A549 (cell line): ENCODE measurements at regions not wholly inside any gene's neighbourhood (a gene's known extent, or its start where the extent isn't known, plus 50 kb on each side); places are given as distances from the start of the nearest gene placed in this dataset.

Experiments
- ATAC-seq, 2 experiments: fragments of 200-7000 bp in 1 of 2; fragments of >200 bp in 1 of 2; cut with Nextera tagmentation in 1 of 2; cut with Tn5 transposase in 1 of 2; 3 replicates each; pipeline versions ENCODE4 v1.8.0 to v1.9.1; 2018 to 2020; ENCODE audit warnings: mild to moderate bottlenecking in 1 of 2, moderate library complexity in 1 of 2
- CTCF ChIA-PET: fragments of 300-600 bp; sonication (Branson Sonifier 250); formaldehyde crosslinking; extraction: SDS; loops from one replicate; lab custom pipeline; 2021; ENCODE audit warnings: antibody characterized with exemption, inconsistent platforms; lab: Yijun Ruan, JAX
- POLR2A ChIA-PET: fragments of 350-600 bp; formaldehyde crosslinking; extraction: SDS; loops from one replicate; lab custom pipeline; 2021; ENCODE audit warnings: antibody characterized with exemption, inconsistent platforms; lab: Yijun Ruan, JAX
- DNase-seq, 2 experiments: peaks; one replicate each; pipeline versions ENCODE4 v3.0.0 to v3.0.0-alpha.2; 2011 to 2016; ENCODE audit warnings: low read depth in 1 of 2, low spot score in 1 of 2
- FAIRE-seq: peaks from 2 replicates; lab custom pipeline; 2011; peaks lifted over from hg19 to GRCh38; lab: Jason Lieb, UNC
- H3K27ac ChIP-seq, 2 experiments: fragments of >200 bp; sonication (Bioruptor Twin); formaldehyde crosslinking; 3 replicates each; pipeline ENCODE4 v1.5.1; 2016 to 2017
- H3K4me1 ChIP-seq: fragments of >200 bp; sonication (Bioruptor Twin); formaldehyde crosslinking; 3 replicates; pipeline ENCODE4 v1.6.1; 2016
- H3K4me2 ChIP-seq: fragments of >200 bp; sonication (Bioruptor Twin); formaldehyde crosslinking; 3 replicates; pipeline ENCODE4 v1.6.1; 2016
- H3K4me3 ChIP-seq: fragments of >200 bp; sonication (Bioruptor Twin); formaldehyde crosslinking; 3 replicates; pipeline ENCODE4 v1.5.1; 2016
- H3K9me3 ChIP-seq: fragments of >200 bp; sonication (Bioruptor Twin); formaldehyde crosslinking; 3 replicates; pipeline ENCODE4 v1.6.1; 2016
- CBX2 ChIP-seq: fragments of 200-600 bp; sonication (generic); IDR thresholded peaks from 2 replicates; pipeline ENCODE4 v1.6.1; 2016; ENCODE audit warnings: low read depth, mild to moderate bottlenecking, borderline replicate concordance
- CHD4 ChIP-seq: fragments of 200-600 bp; sonication (generic); IDR thresholded peaks from 2 replicates; pipeline ENCODE4 v1.6.1; 2016; ENCODE audit warnings: antibody characterized with exemption, mild to moderate bottlenecking, borderline replicate concordance
- E2F6 ChIP-seq: IDR thresholded peaks from 2 replicates; pipeline ENCODE4 v1.6.1; 2012; ENCODE audit warnings: low read depth, borderline replicate concordance
- EHMT2 ChIP-seq: fragments of 200-600 bp; sonication (generic); IDR thresholded peaks from 2 replicates; pipeline ENCODE4 v1.6.1; 2016; ENCODE audit warnings: antibody characterized with exemption, low read depth, mild to moderate bottlenecking, moderate library complexity
- FOSB ChIP-seq: fragments of 250-450 bp; sonication (Bioruptor Pico); IDR thresholded peaks from 2 replicates; pipeline ENCODE4 v1.5.0; 2020; ENCODE audit warnings: mild to moderate bottlenecking, moderate library complexity
- FOXS1 ChIP-seq: fragments of 250-450 bp; sonication (Bioruptor Pico); IDR thresholded peaks from 2 replicates; pipeline ENCODE4 v1.5.0; 2020; ENCODE audit warnings: mild to moderate bottlenecking, moderate library complexity
- HDAC2 ChIP-seq: fragments of 200-600 bp; sonication (generic); IDR thresholded peaks from 2 replicates; pipeline ENCODE4 v1.6.1; 2016
- HEYL ChIP-seq: fragments of 250-450 bp; sonication (Bioruptor Pico); IDR thresholded peaks from 2 replicates; pipeline ENCODE4 v1.8.0; 2021; ENCODE audit warnings: mild to moderate bottlenecking, moderate library complexity
- HOXA7 ChIP-seq: fragments of 250-450 bp; sonication (Bioruptor Pico); IDR thresholded peaks from 2 replicates; pipeline ENCODE4 v1.5.0; 2020; ENCODE audit warnings: mild to moderate bottlenecking, moderate library complexity
- HOXB5 ChIP-seq: fragments of 250-450 bp; sonication (Bioruptor Pico); IDR thresholded peaks from 2 replicates; pipeline ENCODE4 v1.5.0; 2020; ENCODE audit warnings: mild to moderate bottlenecking, moderate library complexity
- JUNB ChIP-seq: fragments of >200 bp; sonication (Bioruptor Twin); formaldehyde crosslinking; IDR thresholded peaks from 2 replicates; pipeline ENCODE4 v1.6.1; 2016
- MAFK ChIP-seq: fragments of 450-650 bp; IDR thresholded peaks from 2 replicates; pipeline ENCODE4 v1.6.1; 2014; ENCODE audit not compliant: partially characterized antibody
- MAX ChIP-seq: IDR thresholded peaks from 2 replicates; pipeline ENCODE4 v1.6.1; 2012
- MAZ ChIP-seq: fragments of 150-350 bp; IDR thresholded peaks from 2 replicates; pipeline ENCODE4 v1.6.1; 2014; ENCODE audit warnings: antibody characterized with exemption, low read depth, low read length, borderline replicate concordance
- NFE2L2 ChIP-seq: fragments of 150-350 bp; conservative IDR thresholded peaks from 2 replicates; pipeline ENCODE4 v1.6.1; 2014; ENCODE audit warnings: low read length
- NR3C1 ChIP-seq: fragments of >200 bp; sonication (Bioruptor Twin); formaldehyde crosslinking; IDR thresholded peaks from 3 replicates; pipeline ENCODE4 v1.6.1; 2017
- PHF8 ChIP-seq: fragments of 200-600 bp; sonication (generic); IDR thresholded peaks from 2 replicates; pipeline ENCODE4 v1.6.1; 2016; ENCODE audit warnings: low read depth, mild to moderate bottlenecking, antibody characterized with exemption, moderate library complexity, borderline replicate concordance
- POLR2A ChIP-seq: IDR thresholded peaks from 2 replicates; pipeline ENCODE4 v1.6.1; 2012; ENCODE audit warnings: mild to moderate bottlenecking, low read length
- RAD21 ChIP-seq, 2 experiments: fragments of >200 bp in 1 of 2; sonication (Bioruptor Twin) in 1 of 2; formaldehyde crosslinking in 1 of 2; IDR thresholded peaks in 1 of 2; conservative IDR thresholded peaks in 1 of 2; 2 replicates in 1 of 2; 3 replicates in 1 of 2; pipeline ENCODE4 v1.6.1; 2012 to 2018; ENCODE audit warnings: inconsistent platforms in 1 of 2
- TP53 ChIP-seq: fragments of 250-450 bp; sonication (Bioruptor Pico); IDR thresholded peaks from 2 replicates; pipeline ENCODE4 v1.5.0; 2021; ENCODE audit warnings: mild to moderate bottlenecking, moderate library complexity
- USF2 ChIP-seq: fragments of 450-650 bp; IDR thresholded peaks from 2 replicates; pipeline ENCODE4 v1.6.1; 2014; ENCODE audit warnings: antibody characterized with exemption
- ZC3H11A ChIP-seq: fragments of 450-650 bp; IDR thresholded peaks from 2 replicates; pipeline ENCODE4 v1.6.1; 2014; ENCODE audit warnings: antibody characterized with exemption, mild to moderate bottlenecking
- ZFP36 ChIP-seq: fragments of 450-650 bp; IDR thresholded peaks from 2 replicates; pipeline ENCODE4 v1.6.1; 2014; ENCODE audit warnings: borderline replicate concordance; ENCODE audit not compliant: partially characterized antibody
- ZNF302 ChIP-seq: fragments of 250-450 bp; sonication (Bioruptor Pico); IDR thresholded peaks from 2 replicates; pipeline ENCODE4 v1.9.0; 2021; ENCODE audit warnings: inconsistent platforms, mild to moderate bottlenecking, moderate library complexity
- ZSCAN20 ChIP-seq: fragments of 250-450 bp; sonication (Bioruptor Pico); IDR thresholded peaks from 2 replicates; pipeline ENCODE4 v1.8.0; 2022; ENCODE audit warnings: mild to moderate bottlenecking, moderate library complexity
- WGBS: methylation state at CpG from one replicate; pipeline ENCODE4 v1.1.6; 2017; ENCODE audit errors: missing lambda C conversion rate; 5-methylcytosine and 5-hydroxymethylcytosine counted together

GRCh38 chr1:58231204-58231603 lies 315.3 kb downstream of the OMA1 start:
- TF ChIP-seq POLR2A: no peak
- no peak for TF ChIP-seq USF2
- no peak for TF ChIP-seq HOXB5 (CRISPR knock-in tag)
- TF ChIP-seq HEYL (CRISPR knock-in tag): no peak
- TF ChIP-seq EHMT2: no peak
- TF ChIP-seq E2F6: no peak
- no peak for TF ChIP-seq NR3C1
- TF ChIP-seq ZSCAN20: no peak
- Histone ChIP-seq H3K4me1 (no peaks in the 10 kb centered on the region), H3K4me3 (no peak overlapping the region), H3K4me2 (no peak overlapping the region), H3K9me3 (no peaks in the 10 kb centered on the region), H3K27ac (no peak overlapping the region)
- DNase-seq: no peak
- CTCF ChIA-PET: no interaction called here
- FAIRE-seq: no peak
- no CpG with 5 or more reads among the region's 1 CpG for WGBS
- no peak for ATAC-seq
- POLR2A ChIA-PET: no interaction called here

- Histone ChIP-seq H3K4me3 (no peak overlapping the region), H3K9me3 (no peaks in the 10 kb centered on the region), H3K4me1 (no peaks in the 10 kb centered on the region), H3K27ac (no peak overlapping the region), H3K4me2 (no peak overlapping the region)
- CTCF ChIA-PET: no interaction called here
- ATAC-seq (no peak), DNase-seq (no peak), FAIRE-seq (no peak)
- POLR2A ChIA-PET: no interaction called here
- TF ChIP-seq RAD21 (conservative IDR thresholded peaks at IDR 0.05 in 1 of 2, IDR thresholded peaks at IDR 0.05 in 1 of 2): no peak
- TF ChIP-seq JUNB: no peak
- no peak for TF ChIP-seq TP53
- no peak for TF ChIP-seq ZNF302
- no peak for TF ChIP-seq PHF8
- TF ChIP-seq MAZ: no peak
- WGBS: 2% methylated on average over 3 of the region's 3 CpGs
Observed at GRCh38 chr1:58227604-58228003, 318.9 kb downstream of the OMA1 start.

GRCh38 chr1:58223522-58223921 lies 323.0 kb downstream of the OMA1 start:
- DNase-seq: no peak
- Histone ChIP-seq H3K4me1 (no peaks in the 10 kb centered on the region), H3K4me2 (no peak overlapping the region), H3K27ac (no peak overlapping the region), H3K4me3 (no peak overlapping the region), H3K9me3 (no peaks in the 10 kb centered on the region)
- FAIRE-seq: no peak
- 1% methylated on average over 4 of the region's 4 CpGs for WGBS
- CTCF ChIA-PET: no interaction called here
- TF ChIP-seq ZC3H11A: no peak
- no peak for TF ChIP-seq NFE2L2
- TF ChIP-seq FOXS1 (CRISPR knock-in tag): no peak
- TF ChIP-seq CHD4: no peak
- no peak for TF ChIP-seq MAX
- TF ChIP-seq ZFP36: no peak
- TF ChIP-seq FOSB (CRISPR knock-in tag): no peak
- TF ChIP-seq MAZ: no peak
- TF ChIP-seq USF2: no peak
- TF ChIP-seq CBX2: no peak
- no peak for TF ChIP-seq HOXA7 (CRISPR knock-in tag)
- TF ChIP-seq HDAC2: no peak
- TF ChIP-seq MAFK: no peak
- no peak for ATAC-seq
- POLR2A ChIA-PET: no interaction called here
